ENCODE measurements at regions not wholly inside any gene's neighbourhood (a gene's known extent, or its start where the extent isn't known, plus 50 kb on each side); places are given as distances from the start of the nearest gene placed in this dataset.

DNA sequence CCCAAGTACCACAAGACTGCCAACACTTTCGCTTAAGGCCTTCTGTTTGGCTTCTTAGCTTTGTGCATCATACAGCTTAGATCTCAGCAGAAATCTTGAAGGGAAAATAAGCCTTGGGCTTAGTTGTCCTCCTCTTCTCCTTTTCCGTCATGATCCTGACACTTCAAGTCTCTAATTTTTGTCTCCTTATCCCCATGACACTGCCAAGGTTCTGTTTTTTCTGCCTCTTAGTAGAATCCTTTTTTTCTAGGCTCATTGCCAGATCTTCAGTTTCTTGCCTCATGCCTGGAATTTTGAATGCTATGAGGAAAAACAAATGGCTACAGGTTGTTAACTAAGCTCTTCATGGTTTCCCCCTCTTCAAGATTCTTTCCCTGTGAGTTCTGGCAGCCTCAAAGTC is 450.4 kb downstream of the LRFN5 start:
- H3K27ac Mint-ChIP-seq (ENCODE audit: unreplicated experiment), result no peak overlapping the region
- H3K4me3 Mint-ChIP-seq (ENCODE audit: unreplicated experiment), result no peak overlapping the region
- no peaks in the 10 kb centered on the region for H3K36me3 Mint-ChIP-seq (ENCODE audit: low read depth)
- DNase-seq (ENCODE audit: low spot score), result no peak
- H3K9me3 Mint-ChIP-seq (ENCODE audit: low read depth), result peaks cover 3% of the 10 kb centered on the region
- H3K4me1 Mint-ChIP-seq (ENCODE audit: low read depth), result peaks cover 5% of the 10 kb centered on the region
- peaks cover 8% of the 10 kb centered on the region for H3K27me3 Mint-ChIP-seq (ENCODE audit: low read depth)
- TF ChIP-seq, protein P1, sequence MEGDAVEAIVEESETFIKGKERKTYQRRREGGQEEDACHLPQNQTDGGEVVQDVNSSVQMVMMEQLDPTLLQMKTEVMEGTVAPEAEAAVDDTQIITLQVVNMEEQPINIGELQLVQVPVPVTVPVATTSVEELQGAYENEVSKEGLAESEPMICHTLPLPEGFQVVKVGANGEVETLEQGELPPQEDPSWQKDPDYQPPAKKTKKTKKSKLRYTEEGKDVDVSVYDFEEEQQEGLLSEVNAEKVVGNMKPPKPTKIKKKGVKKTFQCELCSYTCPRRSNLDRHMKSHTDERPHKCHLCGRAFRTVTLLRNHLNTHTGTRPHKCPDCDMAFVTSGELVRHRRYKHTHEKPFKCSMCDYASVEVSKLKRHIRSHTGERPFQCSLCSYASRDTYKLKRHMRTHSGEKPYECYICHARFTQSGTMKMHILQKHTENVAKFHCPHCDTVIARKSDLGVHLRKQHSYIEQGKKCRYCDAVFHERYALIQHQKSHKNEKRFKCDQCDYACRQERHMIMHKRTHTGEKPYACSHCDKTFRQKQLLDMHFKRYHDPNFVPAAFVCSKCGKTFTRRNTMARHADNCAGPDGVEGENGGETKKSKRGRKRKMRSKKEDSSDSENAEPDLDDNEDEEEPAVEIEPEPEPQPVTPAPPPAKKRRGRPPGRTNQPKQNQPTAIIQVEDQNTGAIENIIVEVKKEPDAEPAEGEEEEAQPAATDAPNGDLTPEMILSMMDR (IDR thresholded peaks at IDR 0.05), result no peak

DNA sequence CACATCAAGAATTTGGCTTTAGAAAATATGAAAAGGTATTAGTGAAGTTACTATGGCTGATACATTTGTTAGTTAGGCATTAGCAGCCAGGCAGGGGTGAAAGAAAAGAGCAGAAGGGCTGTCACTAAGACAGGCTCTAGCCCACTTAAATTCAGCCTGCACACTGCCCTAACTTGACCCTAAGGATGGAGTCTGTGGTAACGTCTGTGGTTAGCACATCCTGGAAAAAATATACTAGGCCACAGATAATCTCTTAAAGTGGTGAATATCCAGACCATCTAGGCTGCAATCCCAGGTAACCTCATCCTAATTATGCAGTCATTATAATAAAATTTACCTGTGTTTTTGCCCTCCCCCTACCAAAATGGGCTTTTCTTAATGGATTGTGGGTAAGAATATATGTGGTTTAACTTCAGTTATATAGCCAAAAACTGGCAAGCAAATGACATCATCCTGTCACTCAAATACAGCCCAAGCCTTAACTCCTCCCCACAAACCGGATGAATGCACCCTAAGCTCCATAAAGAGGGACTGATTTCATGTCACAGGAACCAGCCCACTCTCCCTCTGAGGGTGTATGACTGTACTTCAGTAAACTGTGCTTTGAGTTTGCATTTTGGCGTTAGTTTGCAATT is 440.9 kb downstream of the LRFN5 start:
- peaks cover 2% of the 10 kb centered on the region for H3K4me1 Mint-ChIP-seq (ENCODE audit: low read depth)

DNA sequence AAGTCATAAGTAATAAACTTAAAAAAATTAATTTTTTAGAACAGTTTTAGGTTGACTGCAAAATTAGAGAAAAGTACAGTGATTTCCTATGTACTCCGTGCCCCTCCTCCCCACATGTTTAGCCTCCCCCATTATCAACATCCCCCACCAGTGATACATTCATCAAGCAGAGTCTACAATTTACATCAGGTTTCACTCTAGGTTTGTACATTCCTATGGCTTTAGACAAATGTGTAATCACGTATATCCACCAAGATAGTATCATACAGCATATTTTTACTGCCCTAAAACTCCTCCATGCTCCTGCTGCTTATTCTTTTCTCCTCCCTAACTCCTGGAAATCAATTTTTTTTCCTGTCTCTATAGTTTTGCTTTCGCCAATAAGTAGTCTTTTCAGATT is 438.7 kb downstream of the LRFN5 start:
- H3K27me3 Mint-ChIP-seq (ENCODE audit: low read depth), result no peaks in the 10 kb centered on the region
- peaks cover 2% of the 10 kb centered on the region for H3K9me3 Mint-ChIP-seq (ENCODE audit: low read depth)
- TF ChIP-seq, protein P1 (IDR thresholded peaks at IDR 0.05), result no peak

More for the DNA sequence above, 440.9 kb downstream of the LRFN5 start:
- H3K4me3 Mint-ChIP-seq (ENCODE audit: unreplicated experiment), result no peak overlapping the region
- H3K36me3 Mint-ChIP-seq (ENCODE audit: low read depth), result no peaks in the 10 kb centered on the region
- no peak overlapping the region for H3K27ac Mint-ChIP-seq (ENCODE audit: unreplicated experiment)
- H3K9me3 Mint-ChIP-seq (ENCODE audit: low read depth), result no peaks in the 10 kb centered on the region
- DNase-seq (ENCODE audit: low spot score), result no peak
- TF ChIP-seq, protein P1 (IDR thresholded peaks at IDR 0.05), result no peak
- H3K27me3 Mint-ChIP-seq (ENCODE audit: low read depth), result no peaks in the 10 kb centered on the region

DNA sequence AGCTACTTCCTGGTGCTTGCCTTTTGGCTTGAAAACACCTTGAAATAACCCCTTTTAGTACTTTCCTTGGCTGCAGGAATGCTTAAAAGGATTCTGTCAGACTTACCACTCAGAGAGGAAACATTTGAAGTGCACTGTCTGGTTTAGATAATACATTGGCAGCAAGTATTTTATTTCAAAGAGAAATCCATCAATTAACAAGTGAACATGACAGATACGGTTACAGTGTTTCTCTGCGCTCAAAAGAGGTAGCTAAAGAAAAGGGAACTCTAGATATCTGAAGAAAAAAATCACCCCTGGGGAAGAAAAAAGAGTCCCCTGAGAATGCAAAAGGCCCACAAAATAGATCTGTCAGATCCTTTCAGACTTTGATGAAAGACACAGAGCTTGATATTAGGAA is 421.9 kb downstream of the LRFN5 start:
- Mint-ChIP-seq H3K27ac (ENCODE audit: unreplicated experiment) (no peak overlapping the region), H3K27me3 (ENCODE audit: low read depth) (no peaks in the 10 kb centered on the region), H3K9me3 (ENCODE audit: low read depth) (peaks cover 12% of the 10 kb centered on the region), H3K36me3 (ENCODE audit: low read depth) (no peaks in the 10 kb centered on the region), H3K4me3 (ENCODE audit: unreplicated experiment) (no peak overlapping the region), H3K4me1 (ENCODE audit: low read depth) (no peaks in the 10 kb centered on the region)
- TF ChIP-seq, protein P1 (IDR thresholded peaks at IDR 0.05), result no peak
- no peak for DNase-seq (ENCODE audit: low spot score)

More for the DNA sequence above, 438.7 kb downstream of the LRFN5 start:
- H3K4me1 Mint-ChIP-seq (ENCODE audit: low read depth), result peaks cover 2% of the 10 kb centered on the region
- H3K4me3 Mint-ChIP-seq (ENCODE audit: unreplicated experiment), result no peak overlapping the region
- no peaks in the 10 kb centered on the region for H3K36me3 Mint-ChIP-seq (ENCODE audit: low read depth)
- DNase-seq (ENCODE audit: low spot score), result no peak
- no peak overlapping the region for H3K27ac Mint-ChIP-seq (ENCODE audit: unreplicated experiment)

DNA sequence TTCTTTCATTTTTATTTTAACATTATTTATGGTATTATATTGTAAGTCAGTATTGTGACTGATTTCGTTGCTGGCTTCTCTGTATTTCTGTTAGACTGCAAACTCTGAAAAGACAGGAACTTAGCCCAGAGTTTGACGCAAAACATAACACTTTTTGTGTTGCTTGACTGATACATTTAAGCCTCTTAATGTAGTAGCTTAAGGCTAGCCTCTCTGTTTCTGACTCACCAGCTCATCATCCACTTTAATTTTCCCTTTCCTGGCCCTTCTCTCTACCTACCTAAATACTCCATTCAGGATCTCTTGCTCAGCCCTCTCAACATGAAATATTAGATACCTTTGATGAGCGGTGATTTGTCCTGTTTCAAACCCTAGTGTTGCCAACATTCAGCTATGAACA is 420.6 kb downstream of the LRFN5 start:
- no peak overlapping the region for H3K4me3 Mint-ChIP-seq (ENCODE audit: unreplicated experiment)
- DNase-seq (ENCODE audit: low spot score), result no peak

More for the DNA sequence above, 420.6 kb downstream of the LRFN5 start:
- Mint-ChIP-seq H3K4me1 (ENCODE audit: low read depth) (no peaks in the 10 kb centered on the region), H3K9me3 (ENCODE audit: low read depth) (peaks cover 12% of the 10 kb centered on the region), H3K27me3 (ENCODE audit: low read depth) (no peaks in the 10 kb centered on the region), H3K36me3 (ENCODE audit: low read depth) (no peaks in the 10 kb centered on the region), H3K27ac (ENCODE audit: unreplicated experiment) (no peak overlapping the region)
- TF ChIP-seq, protein P1 (IDR thresholded peaks at IDR 0.05), result no peak

All from chondrocyte (in vitro differentiated cells).